ENCODE measurements at regions not wholly inside any gene's neighbourhood (a gene's known extent, or its start where the extent isn't known, plus 50 kb on each side); places are given as distances from the start of the nearest gene placed in this dataset.
"Not testable (repeated sequence)": the region's sequence is repeated elsewhere in the genome, so short reads cannot be mapped to it uniquely, and the experiment has no call there.

GRCh38 chr6:141203902-141204575, 928.7 kb upstream of the GJE1 start:
- DNase-seq = no peak

DNA sequence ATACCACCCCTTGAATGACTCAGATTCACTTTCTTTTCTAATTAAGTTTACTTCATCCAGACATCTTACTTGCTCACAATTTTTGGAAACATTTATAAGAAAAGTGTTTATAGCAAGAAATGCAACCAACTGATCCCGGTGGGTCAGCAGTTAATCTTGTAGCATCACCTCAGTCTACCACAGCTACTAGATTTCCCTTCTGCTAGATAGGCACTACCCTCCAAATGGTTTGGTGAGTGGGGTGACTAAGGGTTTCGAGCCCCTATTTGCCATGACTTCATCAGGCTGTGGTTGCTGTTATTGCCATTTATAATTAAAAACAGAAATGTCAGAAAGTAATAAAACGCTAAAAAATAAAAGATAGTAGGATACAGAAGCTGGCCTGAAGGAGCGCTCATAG, 930.1 kb upstream of the GJE1 start:
- no peak for DNase-seq

DNA sequence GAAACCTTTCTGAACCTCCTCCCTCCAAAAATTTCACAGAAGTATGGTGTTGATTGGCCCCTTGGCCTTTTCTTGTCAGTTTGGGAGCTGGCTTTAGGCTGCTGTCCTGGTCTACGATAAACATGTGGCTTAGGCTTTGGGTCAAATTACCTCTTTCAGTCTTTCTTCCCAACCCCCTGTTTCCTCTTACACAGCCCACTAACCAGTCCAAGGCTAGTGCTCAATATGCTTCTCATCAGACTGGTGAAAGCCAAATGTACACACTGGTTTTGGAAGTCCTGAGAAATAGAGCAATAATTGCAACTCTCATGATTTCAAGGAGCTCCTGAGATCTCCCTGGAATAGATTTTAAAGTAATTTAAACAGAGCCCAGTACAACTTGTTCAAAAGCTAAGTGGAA, 933.7 kb upstream of the GJE1 start:
- DNase-seq = no peak

DNA sequence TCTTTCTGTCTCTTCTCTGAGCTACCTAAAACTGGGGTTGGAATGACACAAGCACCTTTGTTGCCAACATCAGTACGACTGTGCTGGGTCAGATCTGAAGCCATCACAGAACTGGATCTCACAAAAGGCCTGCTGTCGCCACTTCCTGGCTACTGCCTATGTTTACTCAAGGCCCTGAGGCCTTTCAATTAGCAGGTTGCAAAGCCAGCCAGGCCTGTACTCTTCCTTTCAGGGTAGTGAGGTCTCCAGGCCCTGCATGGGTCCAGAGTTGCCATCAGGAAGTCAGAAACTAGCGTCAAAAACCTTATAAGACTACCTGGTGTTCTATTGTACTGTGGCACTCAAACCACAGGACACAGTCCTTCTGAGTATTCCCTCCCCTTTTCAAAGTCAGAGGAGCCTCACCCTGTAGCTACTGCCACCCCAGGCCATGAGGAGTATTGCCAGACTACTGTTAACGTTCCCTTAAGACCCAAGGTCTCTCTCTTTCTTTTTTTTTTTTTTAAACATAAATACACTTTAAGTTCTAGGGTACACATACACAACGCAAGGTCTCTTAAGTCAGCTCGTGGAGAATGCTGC, 937.4 kb upstream of the GJE1 start:
- no peak for DNase-seq

- no peak for DNase-seq
Observed at GRCh38 chr6:141183368-141183767, 949.4 kb upstream of the GJE1 start.

- not testable (repeated sequence) for DNase-seq
Observed at GRCh38 chr6:141175458-141175857, 957.3 kb upstream of the GJE1 start.

DNA sequence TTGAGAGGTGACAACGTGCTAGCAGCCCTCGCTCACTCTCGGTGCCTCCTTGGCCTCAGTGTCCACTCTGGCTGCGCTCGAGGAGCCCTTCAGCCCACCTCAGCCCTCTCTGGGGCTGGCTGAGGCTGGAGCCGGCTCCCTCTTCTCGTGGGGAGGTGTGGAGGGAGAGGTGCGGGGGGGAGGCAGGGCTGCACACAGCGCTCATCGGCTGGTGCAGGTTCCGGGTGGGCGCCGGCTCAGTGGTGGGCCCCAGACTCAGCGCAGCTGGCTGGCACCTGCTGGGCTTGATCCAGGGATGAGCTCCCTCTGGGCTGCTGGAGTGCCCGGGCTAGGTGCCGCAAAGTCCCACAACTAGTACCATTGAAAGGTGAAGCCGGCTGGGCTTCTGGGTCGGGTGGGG, 957.8 kb upstream of the GJE1 start:
- no peak for DNase-seq

- no peak for DNase-seq
Observed at GRCh38 chr6:141173529-141173928, 959.2 kb upstream of the GJE1 start.

GRCh38 chr6:141169419-141169818, 963.3 kb upstream of the GJE1 start:
- no peak for DNase-seq

DNA sequence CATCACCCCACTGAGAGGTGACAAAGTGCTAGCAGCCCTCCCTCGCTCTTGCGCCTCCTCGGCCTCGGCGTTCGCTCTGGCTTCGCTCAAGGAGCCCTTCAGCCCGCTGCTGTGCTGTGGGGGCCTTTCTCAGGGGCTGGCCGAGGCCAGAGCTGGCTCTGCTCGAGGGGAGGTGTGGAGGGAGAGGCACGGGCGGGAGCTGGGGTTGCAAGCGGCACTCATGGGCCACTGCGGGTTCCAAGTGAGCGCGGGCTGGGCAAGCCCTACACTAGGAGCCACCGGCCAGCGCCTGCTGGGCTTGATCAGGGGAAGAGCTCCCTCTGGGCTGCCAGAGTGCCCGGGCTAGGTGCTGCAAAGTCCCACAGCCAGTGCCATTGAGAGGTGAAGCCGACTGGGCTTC, 964.8 kb upstream of the GJE1 start:
- no peak for DNase-seq

- no peak for DNase-seq
Observed at GRCh38 chr6:141165002-141165665, 967.6 kb upstream of the GJE1 start.

DNA sequence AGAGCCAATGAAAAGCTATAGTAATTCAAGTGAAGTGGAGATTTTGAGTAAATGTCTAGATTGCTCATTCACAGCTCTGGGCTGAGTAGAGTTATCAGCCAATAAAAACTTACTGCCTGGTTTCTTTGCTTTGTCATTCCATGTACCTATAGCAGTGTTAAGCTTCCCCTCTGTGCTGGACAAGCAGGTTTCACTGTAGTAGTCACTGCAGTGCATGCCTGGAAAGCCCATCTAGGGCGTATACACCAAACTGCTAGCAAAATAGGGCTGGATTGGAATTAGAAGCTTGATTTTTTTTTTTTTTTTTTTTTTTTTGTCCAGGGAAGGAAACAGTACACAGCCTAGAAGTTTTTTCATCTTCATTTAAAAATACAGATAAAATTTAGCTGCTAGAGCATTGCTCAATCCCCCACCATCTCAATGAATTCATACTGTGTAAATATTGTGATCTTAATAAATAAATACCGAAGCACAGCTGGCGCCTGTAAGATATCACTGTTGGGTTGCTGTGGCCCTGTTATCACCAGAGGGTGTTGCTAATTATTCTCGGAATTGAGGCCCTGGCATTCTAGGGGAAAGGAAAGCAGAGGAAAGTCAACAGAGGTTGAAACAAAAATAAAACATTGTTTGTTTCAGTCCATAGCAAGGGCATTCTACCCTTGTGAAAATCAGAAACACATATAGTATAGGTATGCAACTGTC, 968.5 kb upstream of the GJE1 start:
- DNase-seq = no peak

GRCh38 chr6:141163107-141163506, 969.6 kb upstream of the GJE1 start:
- DNase-seq = no peak

DNA sequence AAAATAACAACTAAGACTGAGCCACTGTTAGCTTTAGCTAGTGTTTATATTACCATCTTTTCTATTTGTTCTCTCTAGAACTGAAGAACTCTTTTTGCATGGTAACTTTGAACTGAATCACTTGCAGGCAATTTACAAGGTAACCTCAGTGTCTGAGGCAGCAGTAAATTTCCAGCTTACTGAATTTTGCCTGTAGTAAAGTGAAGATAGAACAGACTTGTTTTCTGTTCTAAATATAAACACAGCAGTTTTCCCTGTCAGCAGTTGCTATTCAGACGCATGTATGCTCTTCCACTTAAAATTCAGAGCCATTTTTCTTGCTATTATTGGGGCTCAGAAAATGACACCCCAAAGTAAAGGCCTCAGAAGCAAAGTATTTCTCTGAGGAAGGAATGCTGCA, 974.0 kb upstream of the GJE1 start:
- no peak for DNase-seq

DNA sequence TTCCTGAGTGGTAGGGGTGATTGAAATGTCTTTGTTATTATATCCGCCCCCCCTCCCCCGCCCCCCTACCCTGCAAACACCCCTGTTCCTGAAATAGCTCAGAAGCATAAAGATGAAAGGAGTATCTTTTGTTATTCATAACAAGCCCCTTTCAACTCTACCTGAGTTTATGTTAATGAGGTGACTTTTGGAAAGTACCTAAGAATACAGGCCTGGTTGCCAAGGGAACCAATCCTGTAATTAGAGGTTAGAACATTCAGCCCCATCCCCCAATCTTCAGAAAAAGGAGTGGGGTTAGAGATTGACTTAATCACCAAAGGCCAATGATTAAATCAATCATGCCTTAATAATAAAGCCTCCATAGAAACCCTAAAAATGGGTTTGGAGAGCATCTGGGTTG, 979.2 kb upstream of the GJE1 start:
- no peak for DNase-seq

GRCh38 chr6:141152951-141153350, 979.8 kb upstream of the GJE1 start:
- no peak for DNase-seq

GRCh38 chr6:141151710-141152417, 980.9 kb upstream of the GJE1 start:
- DNase-seq = no peak

DNA sequence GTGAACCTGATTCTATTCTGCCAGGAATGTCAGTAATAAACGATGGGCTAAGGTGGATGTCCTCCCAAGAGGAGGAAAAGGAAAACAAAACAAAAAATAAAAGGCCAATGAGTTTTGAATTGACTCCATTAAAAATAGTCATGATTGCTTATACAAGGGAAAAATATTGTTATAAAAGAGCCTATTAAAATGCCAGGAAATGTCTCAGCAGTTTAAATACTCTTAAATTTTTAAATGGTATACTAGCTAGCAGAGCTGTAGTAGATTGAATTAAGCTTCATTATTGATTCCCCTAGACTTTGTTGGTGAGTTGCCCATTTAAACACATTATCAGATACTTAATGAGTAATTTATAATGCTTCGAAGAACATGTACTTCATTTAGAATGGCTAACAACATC, 990.9 kb upstream of the GJE1 start:
- DNase-seq = no peak

DNA sequence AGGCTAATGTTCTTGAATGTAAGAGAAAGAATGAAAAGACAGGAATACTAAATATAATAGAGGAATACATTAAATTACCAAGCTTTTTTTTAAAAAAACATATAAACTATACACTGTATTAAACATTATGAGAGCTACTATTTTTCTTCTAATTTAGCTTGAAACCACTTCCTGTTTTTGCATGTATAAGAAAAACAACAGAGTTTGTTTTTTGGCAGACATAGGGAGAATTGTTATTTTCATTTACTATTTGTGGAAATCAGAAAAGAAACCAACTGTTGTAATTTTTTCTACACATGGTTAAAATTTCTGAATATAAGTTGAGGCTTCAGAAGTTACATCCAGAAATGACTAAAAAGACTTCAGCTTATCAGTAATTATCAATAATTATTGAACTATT, 991.8 kb upstream of the GJE1 start:
- no peak for DNase-seq

- DNase-seq = no peak
Observed at GRCh38 chr6:141139461-141139860, 993.3 kb upstream of the GJE1 start.

GRCh38 chr6:141134723-141135122, 998.0 kb upstream of the GJE1 start:
- DNase-seq = no peak

DNA sequence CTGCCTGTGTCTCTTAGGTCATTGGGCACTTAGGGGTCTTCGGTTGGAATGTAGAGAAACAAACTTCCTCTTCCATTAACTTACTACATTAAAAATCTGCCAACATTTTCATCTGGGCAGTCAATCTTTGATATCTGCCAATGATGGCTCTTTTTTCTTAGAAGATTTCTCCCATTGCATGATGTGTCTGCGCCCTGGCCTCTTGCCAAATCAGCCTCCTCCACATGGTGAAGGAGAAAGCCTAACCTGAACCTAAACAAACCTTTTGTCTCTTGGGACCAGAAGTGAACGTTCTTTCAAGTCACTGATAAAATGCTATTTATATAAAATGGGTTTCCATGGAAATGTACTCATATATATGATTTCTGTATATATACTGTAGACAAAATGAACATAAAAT, 998.9 kb upstream of the GJE1 start:
- DNase-seq = no peak

- DNase-seq = no peak
Observed at GRCh38 chr6:141133346-141133745, 999.4 kb upstream of the GJE1 start.

Data from NCI-H446 treated with DMSO at 0.1 percent for 48 hours (cell line).